HepG2 (cell line): ENCODE measurements at regions not wholly inside any gene's neighbourhood (a gene's known extent, or its start where the extent isn't known, plus 50 kb on each side); places are given as distances from the start of the nearest gene placed in this dataset.

Experiments
- ATAC-seq: fragments of 200-7000 bp; cut with Tn5 transposase; 3 replicates; pipeline ENCODE4 v1.9.1; 2020; ENCODE audit warnings: mild to moderate bottlenecking, moderate library complexity
- BruUV-seq: library from RNA; stranded (reverse); fragments of 400-500 nt; replicated peaks from 2 replicates; lab custom pipeline; 2021; lab: Mats Ljungman, UMichigan
- CTCF ChIA-PET: fragments of 300-600 bp; formaldehyde crosslinking; extraction: SDS; loops from one replicate; lab custom pipeline; 2021; ENCODE audit warnings: low total read pairs, inconsistent platforms, low intra/inter-chr PET ratio; lab: Yijun Ruan, JAX
- POLR2A ChIA-PET: fragments of 350-600 bp; sonication (Branson Sonifier 250); formaldehyde crosslinking; loops from one replicate; lab custom pipeline; 2020; ENCODE audit warnings: antibody characterized with exemption, inconsistent platforms; lab: Yijun Ruan, JAX
- DNase-seq: peaks from one replicate; pipeline ENCODE4 v3.0.0-alpha.2; 2015; ENCODE audit warnings: low spot score
- FAIRE-seq: peaks from 3 replicates; lab custom pipeline; 2011; peaks lifted over from hg19 to GRCh38; lab: Jason Lieb, UNC
- H2AFZ ChIP-seq: one replicate; pipeline ENCODE4 v1.6.1; 2011; ENCODE audit warnings: low read length, inconsistent platforms
- H3K27ac ChIP-seq: fragments of 300-600 bp; 3 replicates; pipeline ENCODE4 v1.8.0; 2011; ENCODE audit warnings: mixed run types, mild to moderate bottlenecking, mixed read lengths, low read length, inconsistent platforms; ENCODE audit not compliant: insufficient read depth; ENCODE audit errors: extremely low read length
- H3K27me3 ChIP-seq, 2 experiments: fragments of 200-600 bp in 1 of 2; 2 replicates in 1 of 2; 3 replicates in 1 of 2; pipeline versions ENCODE4 v1.6.0 to v1.8.0; 2011; ENCODE audit warnings: low read length in 2 of 2, mild to moderate bottlenecking in 2 of 2, moderate library complexity in 2 of 2, inconsistent platforms in 1 of 2; ENCODE audit not compliant: insufficient read depth in 2 of 2, control insufficient read depth in 1 of 2
- H3K36me3 ChIP-seq, 2 experiments: fragments of 200-600 bp in 1 of 2; replicated peaks in 1 of 2; 2 replicates in 1 of 2; 3 replicates in 1 of 2; pipeline versions ENCODE4 v1.5.1 to v1.8.0; 2011; ENCODE audit warnings: low read length in 2 of 2, inconsistent platforms in 1 of 2; ENCODE audit not compliant: insufficient read depth in 2 of 2, control insufficient read depth in 1 of 2
- H3K4me1 ChIP-seq: 2 replicates; pipeline ENCODE4 v1.5.1; 2012; ENCODE audit warnings: low read length, inconsistent platforms; ENCODE audit not compliant: insufficient read depth
- H3K4me2 ChIP-seq: 2 replicates; pipeline ENCODE4 v1.6.0; 2011; ENCODE audit warnings: low read depth, low read length, inconsistent platforms
- H3K4me3 ChIP-seq, 3 experiments: fragments of 200-600 bp in 1 of 3; sonication (generic), shearing (Covaris generic) in 1 of 3; replicated peaks in 1 of 3; 2 replicates each; pipeline ENCODE4 v1.5.1; 2011 to 2016; ENCODE audit warnings: low read length in 3 of 3, inconsistent platforms in 2 of 3, low read depth in 2 of 3, mild to moderate bottlenecking in 2 of 3, control low read depth in 1 of 3, mixed read lengths in 1 of 3; ENCODE audit not compliant: insufficient read depth in 1 of 3
- H3K79me2 ChIP-seq: one replicate; pipeline ENCODE4 v1.6.1; 2011; ENCODE audit warnings: low read length, inconsistent platforms; ENCODE audit not compliant: insufficient read depth
- H3K9ac ChIP-seq: 2 replicates; pipeline ENCODE4 v1.6.0; 2011; ENCODE audit warnings: mild to moderate bottlenecking, low read depth, low read length, inconsistent platforms; ENCODE audit not compliant: insufficient read depth
- H3K9me3 ChIP-seq: 2 replicates; pipeline ENCODE4 v1.5.1; 2012; ENCODE audit warnings: mild to moderate bottlenecking, low read length
- H4K20me1 ChIP-seq: 2 replicates; pipeline ENCODE4 v1.6.0; 2011; ENCODE audit warnings: inconsistent platforms, mild to moderate bottlenecking, low read length, moderate library complexity; ENCODE audit not compliant: insufficient read depth
- HNRNPK ChIP-seq: fragments of 200-400 bp; formaldehyde crosslinking; IDR thresholded peaks from 2 replicates; pipeline ENCODE4 v1.6.1; 2018; ENCODE audit warnings: low read length, low read depth, moderate library complexity, mild to moderate bottlenecking; ENCODE audit not compliant: poor library complexity, severe bottlenecking
- HOXD1 ChIP-seq: sonication (generic); formaldehyde crosslinking; IDR thresholded peaks from 2 replicates; pipeline ENCODE4 v1.5.0; 2020; ENCODE audit warnings: missing genetic modification reagents
- KMT2B ChIP-seq: IDR thresholded peaks from 2 replicates; pipeline ENCODE4 v1.6.1; 2016; ENCODE audit warnings: missing genetic modification reagents, missing compliant biosample characterization
- MIER2 ChIP-seq: IDR thresholded peaks from 2 replicates; pipeline ENCODE4 v1.6.1; 2016; ENCODE audit warnings: missing biosample characterization, missing genetic modification reagents
- MNT ChIP-seq: fragments of 450-650 bp; IDR thresholded peaks from 2 replicates; pipeline ENCODE4 v1.6.1; 2016
- PCBP2 ChIP-seq: fragments of 200-400 bp; formaldehyde crosslinking; optimal IDR thresholded peaks from 2 replicates; pipeline ENCODE3; 2018; ENCODE audit warnings: low read length, low read depth; ENCODE audit not compliant: poor library complexity, severe bottlenecking
- RARA ChIP-seq: IDR thresholded peaks from 2 replicates; pipeline ENCODE4 v1.6.1; 2016; ENCODE audit warnings: missing genetic modification reagents, missing compliant biosample characterization
- RORA ChIP-seq: sonication (generic); formaldehyde crosslinking; IDR thresholded peaks from 2 replicates; pipeline ENCODE4 v1.5.0; 2020; ENCODE audit warnings: mild to moderate bottlenecking, missing genetic modification reagents, moderate library complexity
- SMARCE1 ChIP-seq: fragments of 450-650 bp; IDR thresholded peaks from 2 replicates; pipeline ENCODE4 v1.6.1; 2017; ENCODE audit warnings: borderline replicate concordance
- SOX6 ChIP-seq, 2 experiments: fragments of 450-650 bp in 1 of 2; sonication (generic) in 1 of 2; formaldehyde crosslinking in 1 of 2; IDR thresholded peaks; 2 replicates each; pipeline versions ENCODE4 v1.4.0 to v1.6.1; 2017 to 2020; ENCODE audit warnings: antibody characterized with exemption in 1 of 2, mild to moderate bottlenecking in 1 of 2, missing genetic modification reagents in 1 of 2
- ZBTB1 ChIP-seq: sonication (generic); formaldehyde crosslinking; IDR thresholded peaks from 2 replicates; pipeline ENCODE4 v1.4.0; 2020; ENCODE audit warnings: missing genetic modification reagents, borderline replicate concordance
- ZFP41 ChIP-seq: sonication (generic); formaldehyde crosslinking; IDR thresholded peaks from 2 replicates; pipeline ENCODE4 v1.4.0; 2020; ENCODE audit warnings: mild to moderate bottlenecking, missing genetic modification reagents, borderline replicate concordance
- ZMYM4 ChIP-seq: sonication (generic); formaldehyde crosslinking; IDR thresholded peaks from 2 replicates; pipeline ENCODE4 v1.8.1; 2023; ENCODE audit warnings: mild to moderate bottlenecking, missing genetic modification reagents
- ZNF263 ChIP-seq: sonication (generic); formaldehyde crosslinking; IDR thresholded peaks from 2 replicates; pipeline ENCODE4 v1.4.0; 2020; ENCODE audit warnings: missing genetic modification reagents
- ZNF496 ChIP-seq: sonication (generic); formaldehyde crosslinking; IDR thresholded peaks from 2 replicates; pipeline ENCODE4 v1.8.1; 2023; ENCODE audit warnings: mild to moderate bottlenecking, moderate library complexity, missing genetic modification reagents; ENCODE audit not compliant: insufficient replicate concordance
- ZNF609 ChIP-seq: sonication (generic); formaldehyde crosslinking; IDR thresholded peaks from 2 replicates; pipeline ENCODE4 v1.4.0; 2020; ENCODE audit warnings: mild to moderate bottlenecking, missing genetic modification reagents, borderline replicate concordance
- ZNF691 ChIP-seq: sonication (generic); formaldehyde crosslinking; IDR thresholded peaks from 2 replicates; pipeline ENCODE4 v1.4.0; 2020; ENCODE audit warnings: missing genetic modification reagents, low read depth, mild to moderate bottlenecking, borderline replicate concordance
- ZSCAN5A ChIP-seq: sonication (generic); formaldehyde crosslinking; IDR thresholded peaks from 2 replicates; pipeline ENCODE4 v1.8.0; 2022; ENCODE audit warnings: mild to moderate bottlenecking, missing genetic modification reagents, borderline replicate concordance
- WGBS: methylation state at CpG from one replicate; pipeline ENCODE4 v1.1.6; 2017; ENCODE audit warnings: low lambda C conversion rate; 5-methylcytosine and 5-hydroxymethylcytosine counted together
- in situ Hi-C: cut with HindIII; loops from 2 replicates; pipeline ENCODE4 v1.10.0; 2017; ENCODE audit warnings: low pct_unique_long_range_greater_than_20kb; ENCODE audit not compliant: extremely low pct_ligation_motif_present
- intact Hi-C: fragments of 100-400 bp; cut with micrococcal nuclease; formaldehyde crosslinking; loops from one replicate; pipeline ENCODE4 v1.10.0; 2022; ENCODE audit not compliant: unreplicated experiment

- H3K4me3 ChIP-seq, result no peak overlapping the region
- intact Hi-C loops (no loop called here), in situ Hi-C loops (no loop called here)
- H3K79me2 ChIP-seq, result no peaks in the 10 kb centered on the region
- no peak for TF ChIP-seq ZNF691 (CRISPR knock-in tag)
- TF ChIP-seq PCBP2, result no peak
- no peak for TF ChIP-seq RORA
- TF ChIP-seq ZFP41, result no peak
- TF ChIP-seq ZNF263, result no peak
- TF ChIP-seq SMARCE1, result no peak
- no peak for TF ChIP-seq SOX6 (IDR thresholded peaks at IDR 0.05)
- TF ChIP-seq SOX6 (CRISPR knock-in tag; IDR thresholded peaks at IDR 0.05), result no peak
- no peak for TF ChIP-seq ZNF609 (CRISPR knock-in tag)
- no peak for TF ChIP-seq ZBTB1 (CRISPR knock-in tag)
- no peak for TF ChIP-seq ZNF496
- TF ChIP-seq ZSCAN5A (CRISPR knock-in tag), result no peak
- TF ChIP-seq HNRNPK, result no peak
- TF ChIP-seq MNT, result no peak
- no peak for TF ChIP-seq KMT2B (CRISPR knock-in tag)
- TF ChIP-seq RARA, result no peak
- no peak for TF ChIP-seq ZMYM4
- TF ChIP-seq HOXD1 (CRISPR knock-in tag), result no peak
- TF ChIP-seq MIER2 (CRISPR knock-in tag), result no peak
- no peaks in the 10 kb centered on the region for H4K20me1 ChIP-seq
- BruUV-seq, result no TSS peak
- ATAC-seq, result no peak
- no peak for FAIRE-seq
- H2AFZ ChIP-seq, result no peak overlapping the region
- no peak overlapping the region for H3K4me2 ChIP-seq
- no peaks in the 10 kb centered on the region for H3K36me3 ChIP-seq
- ChIA-PET CTCF (no interaction called here), POLR2A (no interaction called here)
- no peak overlapping the region for H3K27ac ChIP-seq
- no peak for DNase-seq
- peaks cover 0 to 7% of the 10 kb centered on the region in 2 experiments; a peak in 1 of 5 replicates for H3K27me3 ChIP-seq
- H3K4me1 ChIP-seq, result no peaks in the 10 kb centered on the region
- 33% methylated on average over 1 of the region's 1 CpG for WGBS
- no peak overlapping the region for H3K9ac ChIP-seq
- peaks cover 24% of the 10 kb centered on the region for H3K9me3 ChIP-seq
Measured at GRCh38 chr1:4393191-4393590, 261.2 kb upstream of the AJAP1 start.
